Esophagus squamous epithelium (tissue), 5 donors: ENCODE measurements at regions not wholly inside any gene's neighbourhood (a gene's known extent, or its start where the extent isn't known, plus 50 kb on each side); places are given as distances from the start of the nearest gene placed in this dataset.

Experiments used
- DNase-seq: peaks from one replicate; lab custom pipeline; 2025; lab: John Stamatoyannopoulos, UW
- H3K27ac ChIP-seq, 4 donors: fragments of 200-600 bp; sonication (generic); one replicate each; pipeline ENCODE4 v1.5.1; 2016 to 2019; ENCODE audit warnings: mild to moderate bottlenecking in 1 of 4
- H3K27me3 ChIP-seq, 4 donors: fragments of 200-600 bp; sonication (generic); 1 replicate in 3 of 4; 2 replicates in 1 of 4; pipeline versions ENCODE4 v1.5.1 to v1.6.0; 2017 to 2021; ENCODE audit warnings: antibody characterized with exemption in 1 of 4
- H3K36me3 ChIP-seq, 3 donors: fragments of 200-600 bp; sonication (generic); one replicate each; pipeline ENCODE4 v1.5.1; 2016 to 2019
- H3K4me1 ChIP-seq, 3 donors: fragments of 200-600 bp; sonication (generic); one replicate each; pipeline ENCODE4 v1.5.1; 2017 to 2019
- H3K4me3 ChIP-seq, 4 donors: fragments of 200-600 bp; sonication (generic); 1 replicate in 3 of 4; 2 replicates in 1 of 4; pipeline ENCODE4 v1.5.1; 2016 to 2019; ENCODE audit warnings: mild to moderate bottlenecking in 2 of 4, moderate library complexity in 1 of 4
- H3K9me3 ChIP-seq, 3 donors: fragments of 200-600 bp; sonication (generic); one replicate each; pipeline ENCODE4 v1.5.1; 2016 to 2019
- POLR2A ChIP-seq, 4 donors: fragments of 450-650 bp; IDR thresholded peaks; one replicate each; pipeline ENCODE4 v1.6.1; 2017; ENCODE audit warnings: antibody characterized with exemption in 4 of 4, mild to moderate bottlenecking in 4 of 4, moderate library complexity in 3 of 4
- WGBS, 2 donors: methylation state at CpG; one replicate each; pipeline ENCODE4 v1.1.5; 2018; 5-methylcytosine and 5-hydroxymethylcytosine counted together
- intact Hi-C: fragments of 100-400 bp; cut with DNase I; formaldehyde crosslinking; loops from one replicate; pipeline ENCODE4 v1.15.0; 2022
- TF ChIP-seq, protein P1 (sequence below), 6 experiments: fragments of 450-650 bp in 4 of 6; fragments of 200-600 bp in 2 of 6; sonication (generic) in 2 of 6; IDR thresholded peaks; one replicate each; pipeline ENCODE4 v1.5.1; 2016 to 2019; ENCODE audit warnings: antibody characterized with exemption in 6 of 6, mild to moderate bottlenecking in 4 of 6, moderate library complexity in 4 of 6
- donor health status: DM: yes; HTN: yes; CAD: no.

DNA sequence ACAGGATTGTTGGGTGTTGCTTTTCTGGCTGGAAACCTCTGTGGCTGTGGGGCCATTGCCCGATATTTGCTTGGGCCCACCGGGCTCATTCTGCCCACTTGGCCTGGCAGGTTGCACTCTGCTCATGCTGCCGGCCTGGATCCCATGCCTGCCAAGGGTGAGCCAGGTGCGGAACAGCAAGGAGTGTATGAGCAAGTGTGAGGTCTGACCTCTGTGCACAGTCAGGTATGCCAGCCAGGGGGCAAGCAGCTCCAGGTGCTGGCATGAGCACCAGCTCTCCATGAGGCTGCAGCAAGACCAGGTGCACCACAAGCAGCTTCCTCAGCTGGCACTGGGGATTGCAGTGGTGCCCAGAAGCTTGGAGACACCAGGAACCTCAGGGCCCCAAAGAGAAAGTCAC, 65.4 kb upstream of the KIF5B start:
- no peak for DNase-seq
- no peak for TF ChIP-seq POLR2A (IDR thresholded peaks at IDR 0.05)
- TF ChIP-seq, protein P1, sequence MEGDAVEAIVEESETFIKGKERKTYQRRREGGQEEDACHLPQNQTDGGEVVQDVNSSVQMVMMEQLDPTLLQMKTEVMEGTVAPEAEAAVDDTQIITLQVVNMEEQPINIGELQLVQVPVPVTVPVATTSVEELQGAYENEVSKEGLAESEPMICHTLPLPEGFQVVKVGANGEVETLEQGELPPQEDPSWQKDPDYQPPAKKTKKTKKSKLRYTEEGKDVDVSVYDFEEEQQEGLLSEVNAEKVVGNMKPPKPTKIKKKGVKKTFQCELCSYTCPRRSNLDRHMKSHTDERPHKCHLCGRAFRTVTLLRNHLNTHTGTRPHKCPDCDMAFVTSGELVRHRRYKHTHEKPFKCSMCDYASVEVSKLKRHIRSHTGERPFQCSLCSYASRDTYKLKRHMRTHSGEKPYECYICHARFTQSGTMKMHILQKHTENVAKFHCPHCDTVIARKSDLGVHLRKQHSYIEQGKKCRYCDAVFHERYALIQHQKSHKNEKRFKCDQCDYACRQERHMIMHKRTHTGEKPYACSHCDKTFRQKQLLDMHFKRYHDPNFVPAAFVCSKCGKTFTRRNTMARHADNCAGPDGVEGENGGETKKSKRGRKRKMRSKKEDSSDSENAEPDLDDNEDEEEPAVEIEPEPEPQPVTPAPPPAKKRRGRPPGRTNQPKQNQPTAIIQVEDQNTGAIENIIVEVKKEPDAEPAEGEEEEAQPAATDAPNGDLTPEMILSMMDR (IDR thresholded peaks at IDR 0.05), result no peak
- H3K4me1 ChIP-seq, result no peaks in the 10 kb centered on the region
- no peak overlapping the region for H3K27ac ChIP-seq
- no peak overlapping the region for H3K4me3 ChIP-seq
- intact Hi-C loops, result no loop called here
- H3K9me3 ChIP-seq, result peaks cover 0 to 15% (median 0%) of the 10 kb centered on the region in 3 donors
- H3K36me3 ChIP-seq, result no peaks in the 10 kb centered on the region
- 60% methylated on average over 1 of the region's 4 CpGs; no CpG with 5 or more reads in 1 of the 2 donors for WGBS, 2 donors
- H3K27me3 ChIP-seq, result no peaks in the 10 kb centered on the region

DNA sequence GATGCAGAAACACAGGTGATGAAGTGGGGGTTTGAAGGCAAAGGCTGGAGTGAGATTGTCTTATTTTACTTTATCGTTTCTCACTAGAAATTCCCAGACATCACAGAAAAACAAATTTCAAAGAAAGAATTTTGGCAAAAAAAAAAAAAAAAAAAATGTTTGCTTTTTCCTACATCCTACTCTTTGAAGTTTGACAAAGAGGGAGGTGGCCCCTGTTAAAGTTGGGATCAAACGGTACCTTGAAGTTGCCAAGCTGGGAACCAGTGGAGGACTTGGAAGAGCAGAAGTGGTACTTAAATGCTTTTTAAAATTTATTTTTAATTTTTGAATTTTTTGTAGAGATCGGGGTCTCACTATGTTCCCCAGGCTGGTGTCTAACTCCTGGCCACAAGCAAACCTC, 63.9 kb upstream of the KIF5B start:
- DNase-seq, result no peak
- WGBS, 2 donors, result 81 to 85% methylated on average over 3 of the region's 3 CpGs

DNA sequence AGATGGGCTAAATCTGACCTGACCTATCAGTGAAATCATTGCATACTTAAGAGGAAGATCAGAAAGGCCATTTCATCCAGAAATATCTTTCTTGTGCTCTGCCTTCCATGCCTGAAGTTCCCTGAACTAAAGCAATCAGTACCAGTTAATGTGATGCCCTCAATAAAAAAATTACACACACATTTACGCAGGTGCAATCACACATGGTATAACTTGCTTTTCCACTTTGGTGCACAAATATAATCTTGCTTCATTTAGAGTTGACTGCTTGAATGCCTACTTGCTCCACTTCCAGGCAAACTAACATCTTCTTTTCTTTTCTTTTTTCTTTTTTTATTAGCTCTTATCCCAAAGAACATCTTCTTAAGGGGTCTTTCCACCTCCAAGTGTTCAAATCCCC, 58.3 kb upstream of the KIF5B start:
- 0% methylated on average over 1 of the region's 1 CpG for WGBS, 2 donors
- intact Hi-C loops, result no loop called here
- TF ChIP-seq POLR2A (IDR thresholded peaks at IDR 0.05), result no peak
- TF ChIP-seq, protein P1 (IDR thresholded peaks at IDR 0.05), result no peak
- no peaks in the 10 kb centered on the region for H3K27me3 ChIP-seq
- peaks cover 0 to 4% (median 0%) of the 10 kb centered on the region in 3 donors for H3K4me1 ChIP-seq
- no peak overlapping the region for H3K4me3 ChIP-seq
- no peaks in the 10 kb centered on the region for H3K9me3 ChIP-seq
- no peak for DNase-seq
- no peaks in the 10 kb centered on the region for H3K36me3 ChIP-seq
- no peak overlapping the region for H3K27ac ChIP-seq

More for the DNA sequence above, 63.9 kb upstream of the KIF5B start:
- Histone ChIP-seq H3K36me3 (no peaks in the 10 kb centered on the region), H3K4me1 (no peaks in the 10 kb centered on the region), H3K4me3 (no peak overlapping the region), H3K27me3 (no peaks in the 10 kb centered on the region), H3K9me3 (peaks cover 0 to 15% (median 0%) of the 10 kb centered on the region in 3 donors), H3K27ac (no peak overlapping the region)
- TF ChIP-seq, protein P1 (IDR thresholded peaks at IDR 0.05), result no peak
- TF ChIP-seq POLR2A (IDR thresholded peaks at IDR 0.05), result no peak
- intact Hi-C loops, result no loop called here

DNA sequence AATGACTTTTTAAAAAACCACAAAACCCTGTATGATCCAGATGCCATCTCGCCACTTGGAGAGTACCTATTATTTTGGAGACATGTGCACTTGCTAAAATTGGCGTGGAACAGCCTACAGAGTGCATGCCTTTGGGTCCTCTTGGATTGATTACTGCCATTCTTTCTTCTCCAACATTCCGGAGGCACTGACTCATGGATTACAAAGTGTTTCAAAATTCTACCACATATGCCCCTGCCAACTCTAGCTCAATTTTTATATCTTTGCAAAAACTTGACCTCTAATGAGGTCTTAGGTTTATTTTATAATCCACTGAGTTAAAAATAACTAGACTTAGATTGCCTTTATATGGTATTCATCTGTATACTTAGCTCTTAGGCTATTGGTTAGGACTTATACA, 55.8 kb upstream of the KIF5B start:
- peaks cover 0 to 4% (median 0%) of the 10 kb centered on the region in 3 donors for H3K4me1 ChIP-seq
- TF ChIP-seq, protein P1 (IDR thresholded peaks at IDR 0.05), result no peak
- TF ChIP-seq POLR2A (IDR thresholded peaks at IDR 0.05), result no peak
- no peaks in the 10 kb centered on the region for H3K36me3 ChIP-seq
- no peak overlapping the region for H3K4me3 ChIP-seq
- no peak for DNase-seq
- intact Hi-C loops, result no loop called here
- H3K27ac ChIP-seq, result no peak overlapping the region
- 21 to 32% methylated on average over 3 of the region's 3 CpGs for WGBS, 2 donors
- H3K27me3 ChIP-seq, result no peaks in the 10 kb centered on the region
- no peaks in the 10 kb centered on the region for H3K9me3 ChIP-seq

DNA sequence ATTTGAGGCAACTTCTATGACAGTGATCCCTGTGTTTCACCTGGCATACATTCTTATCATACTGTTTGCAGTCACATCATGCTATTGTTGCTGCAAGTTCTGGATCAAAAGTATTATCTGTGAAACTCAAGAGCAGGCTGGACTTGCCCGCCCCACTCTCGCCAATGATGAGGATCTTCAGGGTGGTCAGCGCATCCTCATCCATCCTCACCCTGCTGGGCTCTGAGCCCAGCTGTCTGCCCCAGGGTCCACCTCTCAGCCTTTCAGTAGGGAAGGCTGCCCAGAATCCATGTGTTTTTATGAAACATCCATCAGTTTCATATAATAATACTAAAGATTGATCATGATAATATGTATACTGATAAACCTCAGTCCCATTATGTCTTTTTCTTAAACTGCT, 55.4 kb upstream of the KIF5B start:
- TF ChIP-seq, protein P1 (IDR thresholded peaks at IDR 0.05), result no peak
- TF ChIP-seq POLR2A (IDR thresholded peaks at IDR 0.05), result no peak
- 66 to 78% methylated on average over 3 of the region's 3 CpGs for WGBS, 2 donors
- H3K36me3 ChIP-seq, result no peaks in the 10 kb centered on the region
- H3K27me3 ChIP-seq, result no peaks in the 10 kb centered on the region
- peaks cover 0 to 4% (median 0%) of the 10 kb centered on the region in 3 donors for H3K4me1 ChIP-seq
- no peak overlapping the region for H3K27ac ChIP-seq
- no peak for DNase-seq
- H3K9me3 ChIP-seq, result no peaks in the 10 kb centered on the region
- H3K4me3 ChIP-seq, result no peak overlapping the region
- intact Hi-C loops, result no loop called here
